Activated CD4-positive, alpha-beta memory T cell treated with anti-CD3 and anti-CD28 coated beads for 36 hours (primary cell): ENCODE measurements at regions not wholly inside any gene's neighbourhood (a gene's known extent, or its start where the extent isn't known, plus 50 kb on each side); places are given as distances from the start of the nearest gene placed in this dataset.
"Not testable (repeated sequence)": the region's sequence is repeated elsewhere in the genome, so short reads cannot be mapped to it uniquely, and the experiment has no call there.

Source experiments
- CTCF ChIA-PET: fragments of 350-600 bp; sonication (Branson Sonifier 250); formaldehyde crosslinking; loops from one replicate; lab custom pipeline; 2021; ENCODE audit warnings: antibody characterized with exemption, inconsistent platforms; lab: Charles Lee
- POLR2A ChIA-PET: fragments of 350-600 bp; sonication (Branson Sonifier 250); formaldehyde crosslinking; loops from one replicate; lab custom pipeline; 2021; ENCODE audit warnings: antibody characterized with exemption; lab: Charles Lee
- DNase-seq: peaks from one replicate; pipeline ENCODE4 v3.0.0-alpha.2; 2020
- H3K27ac Mint-ChIP-seq: one replicate; pipeline ENCODE4 v1.8.0; 2021; ENCODE audit warnings: mixed read lengths
- H3K27me3 Mint-ChIP-seq: one replicate; pipeline ENCODE4 v1.8.0; 2021; ENCODE audit warnings: mixed read lengths
- H3K36me3 Mint-ChIP-seq: one replicate; pipeline ENCODE4 v1.8.0; 2021; ENCODE audit warnings: mixed read lengths
- H3K4me1 Mint-ChIP-seq: one replicate; pipeline ENCODE4 v1.8.0; 2021; ENCODE audit warnings: low read depth, mixed read lengths
- H3K4me3 Mint-ChIP-seq: one replicate; pipeline ENCODE4 v1.8.0; 2021; ENCODE audit warnings: mild to moderate bottlenecking, mixed read lengths
- H3K9me3 Mint-ChIP-seq: one replicate; pipeline ENCODE4 v1.8.0; 2021; ENCODE audit warnings: mixed read lengths
- intact Hi-C: fragments of 100-400 bp; cut with micrococcal nuclease; formaldehyde crosslinking; loops from one replicate; pipeline ENCODE4 v1.15.1; 2023

DNA sequence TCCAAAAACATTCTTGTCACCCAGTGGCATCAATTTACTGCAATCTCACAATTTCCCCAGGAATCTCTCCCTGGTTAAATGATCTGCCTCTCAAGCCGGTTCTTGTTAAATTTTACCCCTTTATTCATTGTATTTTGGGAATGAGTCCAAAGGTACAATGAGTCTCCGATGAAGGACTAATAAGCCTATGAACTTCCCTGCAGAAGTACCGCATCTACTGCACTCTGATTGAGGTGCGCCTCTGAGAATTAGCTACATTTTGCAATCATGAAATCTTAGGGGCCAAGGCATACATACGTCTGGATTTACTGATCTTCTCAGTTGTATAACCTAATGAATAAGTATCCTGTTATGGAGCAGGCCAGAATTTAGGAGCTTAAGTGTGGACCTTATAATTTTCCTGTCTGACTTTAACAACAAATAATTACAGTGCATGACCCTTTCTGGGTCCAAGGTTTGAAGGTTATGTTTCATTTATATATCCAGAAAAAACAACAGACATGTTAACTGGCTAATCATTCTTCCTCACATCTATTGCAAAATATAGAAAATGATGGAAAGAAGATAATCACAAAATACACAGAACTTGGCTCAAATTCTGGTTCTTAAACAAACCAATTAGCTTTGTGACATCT, 261.8 kb upstream of the NRXN1 start:
- Mint-ChIP-seq H3K27me3 (no peaks in the 10 kb centered on the region), H3K36me3 (no peaks in the 10 kb centered on the region)

DNA sequence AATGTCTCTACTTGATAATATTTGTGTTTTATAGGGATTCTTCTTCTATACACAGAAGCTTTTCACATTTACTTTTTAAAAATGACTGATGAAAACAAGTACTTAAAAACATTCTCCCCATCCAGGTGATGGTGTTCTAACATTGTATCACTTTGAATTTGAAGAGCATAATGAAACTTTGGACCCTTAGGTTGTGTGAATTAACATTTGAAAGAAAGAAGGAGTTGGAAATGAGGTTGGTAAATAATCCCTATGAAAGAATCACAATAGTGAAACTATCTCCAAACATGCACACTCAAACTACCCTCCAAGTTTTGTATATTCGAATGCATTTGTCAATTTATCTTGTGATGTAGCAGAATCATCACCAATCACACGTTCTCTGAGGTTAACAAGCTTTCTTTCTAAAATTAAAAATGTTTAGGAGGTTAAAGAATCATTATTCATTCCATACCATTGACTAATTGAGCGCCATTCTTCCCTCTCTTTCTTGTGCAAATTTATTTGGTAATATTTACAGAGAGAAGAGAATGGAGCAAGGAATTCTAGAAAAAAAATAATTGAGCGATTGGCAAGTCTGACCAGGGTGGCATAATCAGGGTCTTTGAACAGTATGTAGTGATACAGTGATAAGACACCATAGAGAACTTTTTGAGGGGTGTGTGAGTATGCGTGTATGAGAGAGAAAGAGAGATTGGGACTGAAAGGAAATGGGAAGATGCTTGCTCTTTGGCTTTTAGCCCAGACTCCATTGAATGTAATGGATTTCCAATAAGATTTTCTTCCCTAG, 260.0 kb upstream of the NRXN1 start:
- DNase-seq, result no peak
- H3K27ac Mint-ChIP-seq, result no peak overlapping the region
- no peaks in the 10 kb centered on the region for H3K36me3 Mint-ChIP-seq
- CTCF ChIA-PET, result no interaction called here
- H3K27me3 Mint-ChIP-seq, result no peaks in the 10 kb centered on the region
- POLR2A ChIA-PET, result no interaction called here
- no peaks in the 10 kb centered on the region for H3K4me1 Mint-ChIP-seq
- no peak overlapping the region for H3K4me3 Mint-ChIP-seq
- intact Hi-C loops, result no loop called here
- H3K9me3 Mint-ChIP-seq, result peaks cover 13% of the 10 kb centered on the region

More for the DNA sequence above, 261.8 kb upstream of the NRXN1 start:
- Mint-ChIP-seq H3K27ac (no peak overlapping the region), H3K4me1 (no peaks in the 10 kb centered on the region), H3K4me3 (no peak overlapping the region), H3K9me3 (peaks cover 7% of the 10 kb centered on the region)
- no peak for DNase-seq
- CTCF ChIA-PET, result no interaction called here
- intact Hi-C loops, result no loop called here
- POLR2A ChIA-PET, result no interaction called here

DNA sequence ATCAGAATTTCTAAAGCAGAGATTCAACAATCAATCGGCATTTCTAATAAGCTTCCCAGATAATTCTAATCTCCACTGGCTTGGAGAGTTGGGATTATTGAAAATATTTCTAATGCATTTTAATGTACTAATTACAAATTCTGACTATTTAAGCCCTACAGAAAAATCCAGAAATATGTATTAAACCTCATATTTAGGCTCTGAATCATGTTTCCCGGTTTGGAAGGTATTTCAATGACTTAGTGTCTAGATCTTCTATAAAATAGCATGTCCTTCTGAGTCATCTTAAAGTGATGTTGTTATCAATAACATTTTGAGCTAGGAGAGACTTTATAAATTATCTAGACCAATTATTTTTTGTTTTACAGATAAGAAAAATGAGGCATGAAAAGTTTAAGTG, 258.8 kb upstream of the NRXN1 start:
- no peaks in the 10 kb centered on the region for H3K27me3 Mint-ChIP-seq
- H3K27ac Mint-ChIP-seq, result no peak overlapping the region
- ChIA-PET POLR2A (no interaction called here), CTCF (no interaction called here)
- no peaks in the 10 kb centered on the region for H3K4me1 Mint-ChIP-seq
- no peak overlapping the region for H3K4me3 Mint-ChIP-seq
- no peak for DNase-seq
- no peaks in the 10 kb centered on the region for H3K36me3 Mint-ChIP-seq
- intact Hi-C loops, result no loop called here
- H3K9me3 Mint-ChIP-seq, result peaks cover 22% of the 10 kb centered on the region

- CTCF ChIA-PET, result no interaction called here
- POLR2A ChIA-PET, result no interaction called here
- Mint-ChIP-seq H3K27ac (no peak overlapping the region), H3K9me3 (peaks cover 22% of the 10 kb centered on the region), H3K27me3 (no peaks in the 10 kb centered on the region), H3K4me1 (no peaks in the 10 kb centered on the region), H3K36me3 (no peaks in the 10 kb centered on the region), H3K4me3 (no peak overlapping the region)
- intact Hi-C loops, result no loop called here
- DNase-seq, result no peak
These were observed 257.1 kb upstream of the NRXN1 start for GRCh38 chr2:51289045-51289444.

GRCh38 chr2:51268191-51268590, 236.3 kb upstream of the NRXN1 start:
- H3K27ac Mint-ChIP-seq, result no peak overlapping the region
- no peaks in the 10 kb centered on the region for H3K27me3 Mint-ChIP-seq
- no peaks in the 10 kb centered on the region for H3K36me3 Mint-ChIP-seq
- DNase-seq, result no peak
- H3K4me3 Mint-ChIP-seq, result no peak overlapping the region
- ChIA-PET POLR2A (no interaction called here), CTCF (no interaction called here)
- H3K9me3 Mint-ChIP-seq, result peaks cover 7% of the 10 kb centered on the region
- no peaks in the 10 kb centered on the region for H3K4me1 Mint-ChIP-seq
- intact Hi-C loops, result no loop called here

GRCh38 chr2:51265539-51265938, 233.6 kb upstream of the NRXN1 start:
- Mint-ChIP-seq H3K9me3 (peaks cover 7% of the 10 kb centered on the region), H3K36me3 (no peaks in the 10 kb centered on the region)

GRCh38 chr2:51263951-51264350, 232.0 kb upstream of the NRXN1 start:
- no peaks in the 10 kb centered on the region for H3K27me3 Mint-ChIP-seq
- H3K9me3 Mint-ChIP-seq, result peaks cover 5% of the 10 kb centered on the region
- H3K27ac Mint-ChIP-seq, result no peak overlapping the region
- no peak for DNase-seq
- POLR2A ChIA-PET, result no interaction called here
- intact Hi-C loops, result no loop called here
- H3K4me3 Mint-ChIP-seq, result no peak overlapping the region
- CTCF ChIA-PET, result no interaction called here
- no peaks in the 10 kb centered on the region for H3K36me3 Mint-ChIP-seq
- H3K4me1 Mint-ChIP-seq, result no peaks in the 10 kb centered on the region

More at GRCh38 chr2:51265539-51265938, 233.6 kb upstream of the NRXN1 start:
- intact Hi-C loops, result no loop called here
- Mint-ChIP-seq H3K27ac (no peak overlapping the region), H3K4me1 (no peaks in the 10 kb centered on the region), H3K4me3 (no peak overlapping the region), H3K27me3 (no peaks in the 10 kb centered on the region)
- ChIA-PET CTCF (no interaction called here), POLR2A (no interaction called here)
- DNase-seq, result no peak

- H3K27ac Mint-ChIP-seq, intact Hi-C loops, POLR2A ChIA-PET, H3K4me3 Mint-ChIP-seq, DNase-seq, H3K4me1 Mint-ChIP-seq, H3K36me3 Mint-ChIP-seq, H3K27me3 Mint-ChIP-seq, H3K9me3 Mint-ChIP-seq, CTCF ChIA-PET: not testable (repeated sequence)
These were observed 231.2 kb upstream of the NRXN1 start for GRCh38 chr2:51263101-51263500.

DNA sequence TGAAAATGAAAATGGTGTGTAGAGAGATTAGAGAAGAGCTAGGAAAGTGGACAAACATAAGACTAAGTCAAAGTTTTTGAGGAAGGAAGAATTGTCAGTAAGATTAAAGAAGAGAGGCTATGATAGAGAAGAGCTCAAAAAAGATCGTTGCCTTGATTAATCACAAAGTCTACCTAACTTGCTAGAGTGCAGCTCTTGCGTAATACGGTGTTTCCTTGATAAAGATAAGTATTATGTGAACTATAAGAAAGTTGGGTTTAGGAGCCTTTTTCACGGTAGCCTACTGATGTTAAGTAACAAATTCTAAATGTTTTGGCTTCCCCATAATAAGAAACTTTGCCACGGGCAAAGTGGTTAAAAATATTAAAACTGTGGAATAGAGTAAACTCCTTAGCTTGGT, 226.4 kb upstream of the NRXN1 start:
- intact Hi-C loops, result no loop called here
- POLR2A ChIA-PET, result no interaction called here
- H3K36me3 Mint-ChIP-seq, result no peaks in the 10 kb centered on the region
- no peak overlapping the region for H3K27ac Mint-ChIP-seq
- no peak overlapping the region for H3K4me3 Mint-ChIP-seq
- CTCF ChIA-PET, result no interaction called here
- DNase-seq, result no peak
- H3K9me3 Mint-ChIP-seq, result peaks cover 9% of the 10 kb centered on the region
- no peaks in the 10 kb centered on the region for H3K4me1 Mint-ChIP-seq
- no peaks in the 10 kb centered on the region for H3K27me3 Mint-ChIP-seq

GRCh38 chr2:51256736-51257135, 224.8 kb upstream of the NRXN1 start:
- DNase-seq, result no peak
- POLR2A ChIA-PET, result no interaction called here
- H3K27me3 Mint-ChIP-seq, result no peaks in the 10 kb centered on the region
- H3K4me1 Mint-ChIP-seq, result no peaks in the 10 kb centered on the region
- no peak overlapping the region for H3K27ac Mint-ChIP-seq
- intact Hi-C loops, result no loop called here
- H3K9me3 Mint-ChIP-seq, result peaks cover 9% of the 10 kb centered on the region
- H3K4me3 Mint-ChIP-seq, result no peak overlapping the region
- CTCF ChIA-PET, result no interaction called here
- no peaks in the 10 kb centered on the region for H3K36me3 Mint-ChIP-seq

GRCh38 chr2:51251356-51251755, 219.4 kb upstream of the NRXN1 start:
- CTCF ChIA-PET, result no interaction called here
- DNase-seq, result no peak
- no peak overlapping the region for H3K27ac Mint-ChIP-seq
- no peak overlapping the region for H3K4me3 Mint-ChIP-seq
- H3K9me3 Mint-ChIP-seq, result peaks cover 8% of the 10 kb centered on the region
- no peaks in the 10 kb centered on the region for H3K4me1 Mint-ChIP-seq
- no peaks in the 10 kb centered on the region for H3K36me3 Mint-ChIP-seq
- intact Hi-C loops, result no loop called here
- POLR2A ChIA-PET, result no interaction called here
- no peaks in the 10 kb centered on the region for H3K27me3 Mint-ChIP-seq

DNA sequence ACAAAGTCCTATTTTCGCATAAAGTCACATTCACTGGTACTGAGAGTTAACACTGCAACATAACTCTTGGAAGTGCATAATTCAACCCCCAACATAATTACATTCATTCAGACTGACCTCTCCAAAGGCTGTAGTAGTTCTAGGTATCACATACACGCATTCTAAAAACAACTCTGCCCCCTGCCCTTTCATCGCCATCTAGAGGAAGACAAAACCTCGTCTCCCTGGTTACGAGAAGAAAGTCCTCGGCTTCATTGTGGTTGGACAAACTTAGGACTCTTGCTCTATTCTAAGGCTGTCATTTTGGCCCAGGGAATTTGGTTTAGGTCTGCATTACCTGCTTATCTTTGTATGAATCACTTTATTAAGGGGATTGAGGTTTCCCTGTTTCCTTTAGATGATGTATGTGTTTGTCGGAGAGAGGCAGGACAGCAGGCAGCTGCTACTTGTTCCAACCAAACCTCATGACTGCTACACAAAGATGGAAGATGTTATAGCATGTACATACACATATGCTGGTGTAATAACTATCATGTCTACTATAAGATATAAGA, 215.4 kb upstream of the NRXN1 start:
- Mint-ChIP-seq H3K27me3 (no peaks in the 10 kb centered on the region), H3K4me3 (no peak overlapping the region), H3K4me1 (no peaks in the 10 kb centered on the region), H3K9me3 (peaks cover 3% of the 10 kb centered on the region), H3K27ac (no peak overlapping the region), H3K36me3 (no peaks in the 10 kb centered on the region)
- intact Hi-C loops, result no loop called here
- CTCF ChIA-PET, result no interaction called here
- POLR2A ChIA-PET, result no interaction called here
- DNase-seq, result no peak
